H1 (cell line): ENCODE measurements at regions not wholly inside any gene's neighbourhood (a gene's known extent, or its start where the extent isn't known, plus 50 kb on each side); places are given as distances from the start of the nearest gene placed in this dataset.

Source experiments
- CHD2 ChIP-seq: IDR thresholded peaks from 2 replicates; pipeline ENCODE4 v1.6.1; 2012; ENCODE audit warnings: low read length, improper control_type of control experiment
- RFX5 ChIP-seq: IDR thresholded peaks from 2 replicates; pipeline ENCODE4 v1.6.1; 2011; ENCODE audit warnings: low read depth, low read length, improper control_type of control experiment, borderline replicate concordance
- SP4 ChIP-seq: IDR thresholded peaks from 2 replicates; pipeline ENCODE4 v1.6.1; 2012; ENCODE audit warnings: low read length, inconsistent platforms
- TF ChIP-seq, protein P1 (sequence below): fragments of 300-600 bp; sonication (generic); IDR thresholded peaks from 2 replicates; pipeline ENCODE4 v1.7.1; 2012; ENCODE audit warnings: low read length, moderate library complexity, mild to moderate bottlenecking, inconsistent platforms; ENCODE audit not compliant: insufficient replicate concordance
- TF ChIP-seq, protein P2 (sequence below): IDR thresholded peaks from 2 replicates; pipeline ENCODE4 v1.6.1; 2012; ENCODE audit warnings: inconsistent platforms

DNA sequence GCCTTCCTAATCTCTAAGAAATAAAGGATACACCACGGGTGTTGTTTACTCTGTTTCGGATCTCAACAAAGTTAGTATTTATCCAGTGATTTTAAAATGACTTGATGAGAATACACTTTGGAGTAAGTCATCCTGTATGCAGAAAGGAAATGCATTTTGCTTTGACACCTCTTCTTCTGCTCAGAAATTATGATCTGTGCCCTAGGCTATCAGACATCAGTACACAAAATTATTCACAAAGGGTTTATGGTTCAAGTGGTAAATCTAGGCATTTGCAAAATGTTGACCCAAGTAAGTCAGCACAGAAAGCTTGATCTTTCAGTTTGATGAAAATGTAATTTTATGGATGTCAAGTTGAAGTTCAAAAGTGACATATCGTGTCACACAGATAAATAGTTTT lies 248.5 kb downstream of the ATP23 start (continued):
- TF ChIP-seq, protein P1, sequence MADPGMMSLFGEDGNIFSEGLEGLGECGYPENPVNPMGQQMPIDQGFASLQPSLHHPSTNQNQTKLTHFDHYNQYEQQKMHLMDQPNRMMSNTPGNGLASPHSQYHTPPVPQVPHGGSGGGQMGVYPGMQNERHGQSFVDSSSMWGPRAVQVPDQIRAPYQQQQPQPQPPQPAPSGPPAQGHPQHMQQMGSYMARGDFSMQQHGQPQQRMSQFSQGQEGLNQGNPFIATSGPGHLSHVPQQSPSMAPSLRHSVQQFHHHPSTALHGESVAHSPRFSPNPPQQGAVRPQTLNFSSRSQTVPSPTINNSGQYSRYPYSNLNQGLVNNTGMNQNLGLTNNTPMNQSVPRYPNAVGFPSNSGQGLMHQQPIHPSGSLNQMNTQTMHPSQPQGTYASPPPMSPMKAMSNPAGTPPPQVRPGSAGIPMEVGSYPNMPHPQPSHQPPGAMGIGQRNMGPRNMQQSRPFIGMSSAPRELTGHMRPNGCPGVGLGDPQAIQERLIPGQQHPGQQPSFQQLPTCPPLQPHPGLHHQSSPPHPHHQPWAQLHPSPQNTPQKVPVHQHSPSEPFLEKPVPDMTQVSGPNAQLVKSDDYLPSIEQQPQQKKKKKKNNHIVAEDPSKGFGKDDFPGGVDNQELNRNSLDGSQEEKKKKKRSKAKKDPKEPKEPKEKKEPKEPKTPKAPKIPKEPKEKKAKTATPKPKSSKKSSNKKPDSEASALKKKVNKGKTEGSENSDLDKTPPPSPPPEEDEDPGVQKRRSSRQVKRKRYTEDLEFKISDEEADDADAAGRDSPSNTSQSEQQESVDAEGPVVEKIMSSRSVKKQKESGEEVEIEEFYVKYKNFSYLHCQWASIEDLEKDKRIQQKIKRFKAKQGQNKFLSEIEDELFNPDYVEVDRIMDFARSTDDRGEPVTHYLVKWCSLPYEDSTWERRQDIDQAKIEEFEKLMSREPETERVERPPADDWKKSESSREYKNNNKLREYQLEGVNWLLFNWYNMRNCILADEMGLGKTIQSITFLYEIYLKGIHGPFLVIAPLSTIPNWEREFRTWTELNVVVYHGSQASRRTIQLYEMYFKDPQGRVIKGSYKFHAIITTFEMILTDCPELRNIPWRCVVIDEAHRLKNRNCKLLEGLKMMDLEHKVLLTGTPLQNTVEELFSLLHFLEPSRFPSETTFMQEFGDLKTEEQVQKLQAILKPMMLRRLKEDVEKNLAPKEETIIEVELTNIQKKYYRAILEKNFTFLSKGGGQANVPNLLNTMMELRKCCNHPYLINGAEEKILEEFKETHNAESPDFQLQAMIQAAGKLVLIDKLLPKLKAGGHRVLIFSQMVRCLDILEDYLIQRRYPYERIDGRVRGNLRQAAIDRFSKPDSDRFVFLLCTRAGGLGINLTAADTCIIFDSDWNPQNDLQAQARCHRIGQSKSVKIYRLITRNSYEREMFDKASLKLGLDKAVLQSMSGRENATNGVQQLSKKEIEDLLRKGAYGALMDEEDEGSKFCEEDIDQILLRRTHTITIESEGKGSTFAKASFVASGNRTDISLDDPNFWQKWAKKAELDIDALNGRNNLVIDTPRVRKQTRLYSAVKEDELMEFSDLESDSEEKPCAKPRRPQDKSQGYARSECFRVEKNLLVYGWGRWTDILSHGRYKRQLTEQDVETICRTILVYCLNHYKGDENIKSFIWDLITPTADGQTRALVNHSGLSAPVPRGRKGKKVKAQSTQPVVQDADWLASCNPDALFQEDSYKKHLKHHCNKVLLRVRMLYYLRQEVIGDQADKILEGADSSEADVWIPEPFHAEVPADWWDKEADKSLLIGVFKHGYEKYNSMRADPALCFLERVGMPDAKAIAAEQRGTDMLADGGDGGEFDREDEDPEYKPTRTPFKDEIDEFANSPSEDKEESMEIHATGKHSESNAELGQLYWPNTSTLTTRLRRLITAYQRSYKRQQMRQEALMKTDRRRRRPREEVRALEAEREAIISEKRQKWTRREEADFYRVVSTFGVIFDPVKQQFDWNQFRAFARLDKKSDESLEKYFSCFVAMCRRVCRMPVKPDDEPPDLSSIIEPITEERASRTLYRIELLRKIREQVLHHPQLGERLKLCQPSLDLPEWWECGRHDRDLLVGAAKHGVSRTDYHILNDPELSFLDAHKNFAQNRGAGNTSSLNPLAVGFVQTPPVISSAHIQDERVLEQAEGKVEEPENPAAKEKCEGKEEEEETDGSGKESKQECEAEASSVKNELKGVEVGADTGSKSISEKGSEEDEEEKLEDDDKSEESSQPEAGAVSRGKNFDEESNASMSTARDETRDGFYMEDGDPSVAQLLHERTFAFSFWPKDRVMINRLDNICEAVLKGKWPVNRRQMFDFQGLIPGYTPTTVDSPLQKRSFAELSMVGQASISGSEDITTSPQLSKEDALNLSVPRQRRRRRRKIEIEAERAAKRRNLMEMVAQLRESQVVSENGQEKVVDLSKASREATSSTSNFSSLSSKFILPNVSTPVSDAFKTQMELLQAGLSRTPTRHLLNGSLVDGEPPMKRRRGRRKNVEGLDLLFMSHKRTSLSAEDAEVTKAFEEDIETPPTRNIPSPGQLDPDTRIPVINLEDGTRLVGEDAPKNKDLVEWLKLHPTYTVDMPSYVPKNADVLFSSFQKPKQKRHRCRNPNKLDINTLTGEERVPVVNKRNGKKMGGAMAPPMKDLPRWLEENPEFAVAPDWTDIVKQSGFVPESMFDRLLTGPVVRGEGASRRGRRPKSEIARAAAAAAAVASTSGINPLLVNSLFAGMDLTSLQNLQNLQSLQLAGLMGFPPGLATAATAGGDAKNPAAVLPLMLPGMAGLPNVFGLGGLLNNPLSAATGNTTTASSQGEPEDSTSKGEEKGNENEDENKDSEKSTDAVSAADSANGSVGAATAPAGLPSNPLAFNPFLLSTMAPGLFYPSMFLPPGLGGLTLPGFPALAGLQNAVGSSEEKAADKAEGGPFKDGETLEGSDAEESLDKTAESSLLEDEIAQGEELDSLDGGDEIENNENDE: no peak
- TF ChIP-seq, protein P2, sequence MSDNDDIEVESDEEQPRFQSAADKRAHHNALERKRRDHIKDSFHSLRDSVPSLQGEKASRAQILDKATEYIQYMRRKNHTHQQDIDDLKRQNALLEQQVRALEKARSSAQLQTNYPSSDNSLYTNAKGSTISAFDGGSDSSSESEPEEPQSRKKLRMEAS: no peak
- TF ChIP-seq CHD2 (no peak), RFX5 (no peak), SP4 (no peak)
